ENCODE measurements at regions not wholly inside any gene's neighbourhood (a gene's known extent, or its start where the extent isn't known, plus 50 kb on each side); places are given as distances from the start of the nearest gene placed in this dataset.

GRCh38 chr4:94115687-94116086, 92.0 kb upstream of the SMARCAD1 start:
- no peak for DNase-seq (ENCODE audit: low read depth)
- no peak overlapping the region for H3K4me3 ChIP-seq (ENCODE audit: low read depth, low read length)
- TF ChIP-seq, protein P1, sequence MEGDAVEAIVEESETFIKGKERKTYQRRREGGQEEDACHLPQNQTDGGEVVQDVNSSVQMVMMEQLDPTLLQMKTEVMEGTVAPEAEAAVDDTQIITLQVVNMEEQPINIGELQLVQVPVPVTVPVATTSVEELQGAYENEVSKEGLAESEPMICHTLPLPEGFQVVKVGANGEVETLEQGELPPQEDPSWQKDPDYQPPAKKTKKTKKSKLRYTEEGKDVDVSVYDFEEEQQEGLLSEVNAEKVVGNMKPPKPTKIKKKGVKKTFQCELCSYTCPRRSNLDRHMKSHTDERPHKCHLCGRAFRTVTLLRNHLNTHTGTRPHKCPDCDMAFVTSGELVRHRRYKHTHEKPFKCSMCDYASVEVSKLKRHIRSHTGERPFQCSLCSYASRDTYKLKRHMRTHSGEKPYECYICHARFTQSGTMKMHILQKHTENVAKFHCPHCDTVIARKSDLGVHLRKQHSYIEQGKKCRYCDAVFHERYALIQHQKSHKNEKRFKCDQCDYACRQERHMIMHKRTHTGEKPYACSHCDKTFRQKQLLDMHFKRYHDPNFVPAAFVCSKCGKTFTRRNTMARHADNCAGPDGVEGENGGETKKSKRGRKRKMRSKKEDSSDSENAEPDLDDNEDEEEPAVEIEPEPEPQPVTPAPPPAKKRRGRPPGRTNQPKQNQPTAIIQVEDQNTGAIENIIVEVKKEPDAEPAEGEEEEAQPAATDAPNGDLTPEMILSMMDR (IDR thresholded peaks at IDR 0.05; ENCODE audit: low read depth, low read length, missing control alignments): no peak

DNA sequence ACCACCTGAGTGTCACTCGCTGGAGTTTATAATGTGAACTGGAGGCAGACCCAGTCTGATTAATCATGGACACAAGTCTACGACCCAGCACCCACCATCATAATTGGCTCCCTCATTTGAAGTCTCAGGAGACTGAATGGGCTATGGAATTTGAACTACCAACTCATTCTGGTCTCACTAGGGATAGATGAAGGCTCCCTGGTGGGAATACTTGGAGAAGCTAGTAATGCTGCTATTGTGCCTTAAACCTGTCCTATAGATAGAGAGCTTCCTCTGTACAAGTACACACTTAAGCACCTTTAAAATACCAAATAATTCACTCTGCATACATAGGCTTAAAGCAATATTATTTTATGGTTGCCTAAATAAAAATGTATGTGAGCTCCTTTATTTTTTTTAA, 90.8 kb upstream of the SMARCAD1 start:
- DNase-seq (ENCODE audit: low read depth): no peak
- no peak overlapping the region for H3K4me3 ChIP-seq (ENCODE audit: low read depth, low read length)
- TF ChIP-seq, protein P1 (IDR thresholded peaks at IDR 0.05; ENCODE audit: low read depth, low read length, missing control alignments): no peak

- no peak for DNase-seq (ENCODE audit: low read depth)
- TF ChIP-seq, protein P1 (IDR thresholded peaks at IDR 0.05; ENCODE audit: low read depth, low read length, missing control alignments): no peak
- H3K4me3 ChIP-seq (ENCODE audit: low read depth, low read length): no peak overlapping the region
These were observed 81.0 kb upstream of the SMARCAD1 start for GRCh38 chr4:94126669-94127068.

GRCh38 chr4:94127707-94128328, 79.8 kb upstream of the SMARCAD1 start:
- TF ChIP-seq, protein P1 (IDR thresholded peaks at IDR 0.05; ENCODE audit: low read depth, low read length, missing control alignments): peak; percentile 45
- no peak overlapping the region for H3K4me3 ChIP-seq (ENCODE audit: low read depth, low read length)
- no peak for DNase-seq (ENCODE audit: low read depth)

DNA sequence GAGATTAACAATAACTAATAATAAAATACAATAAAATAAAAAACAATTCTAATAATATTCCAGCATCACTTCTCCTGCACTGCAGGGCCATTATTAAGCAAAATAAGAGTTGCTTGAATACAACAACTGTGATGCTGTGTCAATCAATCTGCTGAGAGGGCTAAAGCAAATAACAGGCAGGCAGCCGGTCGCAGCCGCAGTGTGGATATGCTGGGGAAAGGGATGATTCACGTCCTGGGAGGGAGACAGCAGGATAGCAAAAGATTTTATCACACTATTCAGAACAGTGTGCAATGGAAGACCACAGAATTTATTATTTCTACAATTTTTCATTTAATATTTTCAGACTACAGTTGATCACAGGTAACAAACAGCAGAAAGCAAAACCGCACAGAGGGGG, 76.5 kb upstream of the SMARCAD1 start:
- TF ChIP-seq, protein P1 (IDR thresholded peaks at IDR 0.05; ENCODE audit: low read depth, low read length, missing control alignments): no peak
- DNase-seq (ENCODE audit: low read depth): no peak
- no peak overlapping the region for H3K4me3 ChIP-seq (ENCODE audit: low read depth, low read length)

- no peak for DNase-seq (ENCODE audit: low read depth)
- H3K4me3 ChIP-seq (ENCODE audit: low read depth, low read length): no peak overlapping the region
- TF ChIP-seq, protein P1 (IDR thresholded peaks at IDR 0.05; ENCODE audit: low read depth, low read length, missing control alignments): no peak
These were observed 72.0 kb upstream of the SMARCAD1 start for GRCh38 chr4:94135701-94136100.

GRCh38 chr4:94139931-94140612, 67.6 kb upstream of the SMARCAD1 start:
- H3K4me3 ChIP-seq (ENCODE audit: low read depth, low read length): no peak overlapping the region
- TF ChIP-seq, protein P1 (IDR thresholded peaks at IDR 0.05; ENCODE audit: low read depth, low read length, missing control alignments): no peak
- no peak for DNase-seq (ENCODE audit: low read depth)

All from GM12864 (cell line).